ENCODE measurements at regions not wholly inside any gene's neighbourhood (a gene's known extent, or its start where the extent isn't known, plus 50 kb on each side); places are given as distances from the start of the nearest gene placed in this dataset.
"Not testable (repeated sequence)": the region's sequence is repeated elsewhere in the genome, so short reads cannot be mapped to it uniquely, and the experiment has no call there.

GRCh38 chr7:91383905-91384274 is 119.7 kb downstream of the FZD1 start:
- TF ChIP-seq POLR2A (IDR thresholded peaks at IDR 0.05), result no peak
- TF ChIP-seq CTCF (IDR thresholded peaks at IDR 0.05), result no peak
- Histone ChIP-seq H3K9me3 (no peaks in the 10 kb centered on the region), H3K27ac (no peak overlapping the region), H3K4me3 (no peak overlapping the region), H3K36me3 (replicated peaks in 1 of 2; ENCODE audit: insufficient read depth in 1 of 2, low read depth in 2 of 2) (no peaks in the 10 kb centered on the region), H3K4me1 (no peaks in the 10 kb centered on the region), H3K27me3 (no peaks in the 10 kb centered on the region)
- ATAC-seq (no peak), DNase-seq (no peak)
- intact Hi-C loops (cut with DNase I), result no loop called here

- H3K36me3 ChIP-seq (replicated peaks in 1 of 2; ENCODE audit: insufficient read depth in 1 of 2, low read depth in 2 of 2); H3K9me3 ChIP-seq; H3K4me1 ChIP-seq; DNase-seq; H3K27ac ChIP-seq; H3K27me3 ChIP-seq; H3K4me3 ChIP-seq; ATAC-seq; intact Hi-C loops (cut with DNase I): not testable (repeated sequence)
- WGBS, 2 donors, result 39% methylated on average over 2 of the region's 7 CpGs; no CpG with 5 or more reads in 1 of the 2 donors
Measured at GRCh38 chr7:91394757-91395156, 130.5 kb downstream of the FZD1 start.

- H3K27ac ChIP-seq; H3K4me3 ChIP-seq; intact Hi-C loops (cut with DNase I); H3K27me3 ChIP-seq; H3K4me1 ChIP-seq; H3K36me3 ChIP-seq (replicated peaks in 1 of 2; ENCODE audit: insufficient read depth in 1 of 2, low read depth in 2 of 2); DNase-seq; H3K9me3 ChIP-seq; ATAC-seq: not testable (repeated sequence)
- 84 to 90% methylated on average over 10 of the region's 10 CpGs for WGBS, 2 donors
Measured at GRCh38 chr7:91395313-91395712, 131.1 kb downstream of the FZD1 start.

- 53 to 60% methylated on average over 2 of the region's 2 CpGs for WGBS, 2 donors
- Histone ChIP-seq H3K27ac (no peak overlapping the region), H3K9me3 (no peaks in the 10 kb centered on the region), H3K36me3 (replicated peaks in 1 of 2; ENCODE audit: insufficient read depth in 1 of 2, low read depth in 2 of 2) (no peaks in the 10 kb centered on the region), H3K27me3 (no peaks in the 10 kb centered on the region), H3K4me1 (no peaks in the 10 kb centered on the region), H3K4me3 (no peak overlapping the region)
- intact Hi-C loops (cut with DNase I), result no loop called here
- ATAC-seq (no peak), DNase-seq (no peak)
- TF ChIP-seq POLR2A (IDR thresholded peaks at IDR 0.05) (no peak), CTCF (IDR thresholded peaks at IDR 0.05) (no peak)
Measured at GRCh38 chr7:91397096-91397495, 132.9 kb downstream of the FZD1 start.

- 28 to 29% methylated on average over 2 of the region's 2 CpGs for whole genome bisulfite sequencing, 2 donors
Measured at GRCh38 chr7:91397612-91398011, 133.4 kb downstream of the FZD1 start.

More at GRCh38 chr7:91397612-91398011, 133.4 kb downstream of the FZD1 start:
- Histone ChIP-seq H3K4me3 (no peak overlapping the region), H3K36me3 (replicated peaks in 1 of 2; ENCODE audit: insufficient read depth in 1 of 2, low read depth in 2 of 2) (no peaks in the 10 kb centered on the region), H3K27ac (no peak overlapping the region), H3K4me1 (no peaks in the 10 kb centered on the region), H3K27me3 (no peaks in the 10 kb centered on the region), H3K9me3 (no peaks in the 10 kb centered on the region)
- intact Hi-C loops (cut with DNase I), result no loop called here
- TF ChIP-seq POLR2A (IDR thresholded peaks at IDR 0.05) (no peak), CTCF (IDR thresholded peaks at IDR 0.05) (no peak)
- no peak for ATAC-seq
- DNase-seq, result no peak
